ENCODE measurements at regions not wholly inside any gene's neighbourhood (a gene's known extent, or its start where the extent isn't known, plus 50 kb on each side); places are given as distances from the start of the nearest gene placed in this dataset.

- DNase-seq (ENCODE audit: low read depth in 1 of 2, low spot score in 1 of 2), result no peak
Measured at GRCh38 chr20:60967431-60968316, 284.4 kb upstream of the CDH4 start.

GRCh38 chr20:60968853-60969720, 283.0 kb upstream of the CDH4 start:
- DNase-seq (ENCODE audit: low read depth in 1 of 2, low spot score in 1 of 2), result no peak

GRCh38 chr20:60970601-60971000, 281.5 kb upstream of the CDH4 start:
- DNase-seq (ENCODE audit: low read depth in 1 of 2, low spot score in 1 of 2), result no peak

- no peak for DNase-seq (ENCODE audit: low read depth in 1 of 2, low spot score in 1 of 2)
Measured at GRCh38 chr20:60974022-60974421, 278.0 kb upstream of the CDH4 start.

- DNase-seq (ENCODE audit: low read depth in 1 of 2, low spot score in 1 of 2), result no peak
Measured at GRCh38 chr20:60974441-60974945, 277.6 kb upstream of the CDH4 start.

GRCh38 chr20:60976139-60976538, 275.9 kb upstream of the CDH4 start:
- DNase-seq (ENCODE audit: low read depth in 1 of 2, low spot score in 1 of 2), result no peak

- no peak for DNase-seq (ENCODE audit: low read depth in 1 of 2, low spot score in 1 of 2)
Measured at GRCh38 chr20:60976913-60977312, 275.1 kb upstream of the CDH4 start.

GRCh38 chr20:60977901-60978300, 274.2 kb upstream of the CDH4 start:
- DNase-seq (ENCODE audit: low read depth in 1 of 2, low spot score in 1 of 2), result no peak

- no peak for DNase-seq (ENCODE audit: low read depth in 1 of 2, low spot score in 1 of 2)
Measured at GRCh38 chr20:60984666-60985065, 267.4 kb upstream of the CDH4 start.

GRCh38 chr20:60986506-60987156, 265.4 kb upstream of the CDH4 start:
- DNase-seq (ENCODE audit: low read depth in 1 of 2, low spot score in 1 of 2), result no peak

- no peak for DNase-seq (ENCODE audit: low read depth in 1 of 2, low spot score in 1 of 2)
Measured at GRCh38 chr20:60990061-60990460, 262.0 kb upstream of the CDH4 start.

GRCh38 chr20:60990643-60991042, 261.4 kb upstream of the CDH4 start:
- no peak for DNase-seq (ENCODE audit: low read depth in 1 of 2, low spot score in 1 of 2)

GRCh38 chr20:60993433-60994044, 258.5 kb upstream of the CDH4 start:
- DNase-seq (ENCODE audit: low read depth in 1 of 2, low spot score in 1 of 2), result no peak

GRCh38 chr20:60999250-60999649, 252.8 kb upstream of the CDH4 start:
- no peak for DNase-seq (ENCODE audit: low read depth in 1 of 2, low spot score in 1 of 2)

GRCh38 chr20:61002090-61002489, 250.0 kb upstream of the CDH4 start:
- DNase-seq (ENCODE audit: low read depth in 1 of 2, low spot score in 1 of 2), result no peak

- no peak for DNase-seq (ENCODE audit: low read depth in 1 of 2, low spot score in 1 of 2)
Measured at GRCh38 chr20:61014491-61014890, 237.6 kb upstream of the CDH4 start.

- DNase-seq (ENCODE audit: low read depth in 1 of 2, low spot score in 1 of 2), result no peak
Measured at GRCh38 chr20:61015602-61016001, 236.5 kb upstream of the CDH4 start.

- DNase-seq (ENCODE audit: low read depth in 1 of 2, low spot score in 1 of 2), result no peak
Measured at GRCh38 chr20:61019322-61019721, 232.7 kb upstream of the CDH4 start.

- DNase-seq (ENCODE audit: low read depth in 1 of 2, low spot score in 1 of 2), result no peak
Measured at GRCh38 chr20:61023612-61024011, 228.4 kb upstream of the CDH4 start.

- DNase-seq (ENCODE audit: low read depth in 1 of 2, low spot score in 1 of 2), result no peak
Measured at GRCh38 chr20:61024390-61024789, 227.7 kb upstream of the CDH4 start.

GRCh38 chr20:61025536-61025935, 226.5 kb upstream of the CDH4 start:
- no peak for DNase-seq (ENCODE audit: low read depth in 1 of 2, low spot score in 1 of 2)

Measured in activated CD4-positive, alpha-beta T cell treated with anti-CD3 and anti-CD28 coated beads, Interleukin-2, amount 50 U/mL, for 24 hours (primary cell).